ENCODE measurements at regions not wholly inside any gene's neighbourhood (a gene's known extent, or its start where the extent isn't known, plus 50 kb on each side); places are given as distances from the start of the nearest gene placed in this dataset.
"Not testable (repeated sequence)": the region's sequence is repeated elsewhere in the genome, so short reads cannot be mapped to it uniquely, and the experiment has no call there.

DNA sequence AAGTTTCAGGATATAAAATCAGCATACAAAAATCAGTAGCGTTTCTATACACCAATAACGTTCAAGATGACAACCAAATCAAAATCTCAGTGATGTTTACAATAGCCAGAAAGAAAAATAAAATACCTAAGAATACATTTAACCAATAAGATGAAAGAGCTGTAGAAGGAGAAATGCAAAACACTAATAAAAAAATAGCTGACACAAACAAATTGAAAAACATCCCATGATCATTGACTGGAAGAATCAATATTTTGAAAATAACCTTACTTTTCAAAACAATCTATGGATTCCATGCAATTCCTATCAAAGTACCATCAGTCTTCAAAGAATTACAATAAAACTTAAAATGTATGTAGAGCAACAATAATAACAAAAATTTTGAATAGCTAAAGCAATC lies 1096.3 kb downstream of the FAT4 start:
- DNase-seq (ENCODE audit: low read depth in 2 of 2) = no peak

DNA sequence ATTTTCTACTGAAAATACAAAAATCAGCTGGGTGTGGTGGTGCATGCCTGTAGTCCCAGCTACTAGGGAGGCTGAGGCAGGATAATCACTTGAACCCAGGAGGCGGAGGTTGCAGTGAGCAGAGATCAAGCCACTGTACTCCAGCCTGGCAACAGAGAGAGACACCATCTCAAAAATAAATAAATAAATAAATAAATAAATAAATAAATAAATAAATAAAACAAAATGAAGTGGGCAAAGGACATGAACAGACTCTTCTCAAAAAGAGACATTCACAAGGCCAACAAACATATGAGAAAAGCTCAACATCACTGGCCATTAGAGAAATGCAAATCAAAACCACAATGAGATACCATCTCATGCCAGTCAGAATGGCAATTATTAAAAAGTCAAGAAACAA lies 1097.6 kb downstream of the FAT4 start:
- not testable (repeated sequence) for DNase-seq (ENCODE audit: low read depth in 2 of 2)

DNA sequence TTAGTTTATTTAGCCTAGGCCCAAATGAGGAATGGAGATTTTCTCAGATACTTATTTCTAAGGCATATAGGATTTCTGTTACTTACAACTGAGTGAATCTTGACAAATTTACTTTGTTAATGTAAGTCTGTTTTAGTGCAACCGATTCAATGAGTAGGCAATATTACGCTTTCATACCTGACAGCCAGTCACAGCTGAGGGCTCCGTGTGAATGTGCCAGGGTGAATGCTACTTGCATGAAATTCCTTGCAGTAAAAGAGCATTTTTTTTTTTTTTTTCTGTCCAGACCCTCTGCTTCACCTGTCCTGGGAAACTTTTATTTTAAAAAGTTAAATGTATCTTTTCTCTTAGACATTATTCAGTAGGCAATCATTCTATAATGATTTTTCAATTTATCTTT lies 1100.0 kb downstream of the FAT4 start:
- DNase-seq (ENCODE audit: low read depth in 2 of 2) = no peak

DNA sequence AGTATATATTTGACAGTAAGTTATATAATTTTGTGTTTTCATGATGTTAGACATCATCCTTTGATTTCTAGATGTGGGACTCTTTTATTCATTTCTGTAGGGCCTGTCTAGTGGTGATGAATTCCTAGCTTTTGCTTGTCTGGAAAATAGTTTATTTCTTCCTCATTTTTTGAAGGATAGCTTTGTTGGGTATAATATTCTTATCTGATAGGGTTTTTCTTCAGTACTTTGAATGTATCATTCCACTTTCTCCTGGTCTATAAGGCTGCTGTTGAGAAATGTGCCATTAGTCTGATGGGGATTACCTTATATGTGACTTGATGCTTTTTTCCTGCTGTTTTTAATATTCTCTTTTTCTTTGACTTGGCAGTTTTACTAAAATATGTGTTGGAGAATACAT lies 1104.5 kb downstream of the FAT4 start:
- no peak for DNase-seq (ENCODE audit: low read depth in 2 of 2)

GRCh38 chr4:126427853-126428252 lies 1113.1 kb downstream of the FAT4 start:
- DNase-seq (ENCODE audit: low read depth in 2 of 2) = no peak

GRCh38 chr4:126431049-126431448 lies 1116.3 kb downstream of the FAT4 start:
- no peak for DNase-seq (ENCODE audit: low read depth in 2 of 2)

DNA sequence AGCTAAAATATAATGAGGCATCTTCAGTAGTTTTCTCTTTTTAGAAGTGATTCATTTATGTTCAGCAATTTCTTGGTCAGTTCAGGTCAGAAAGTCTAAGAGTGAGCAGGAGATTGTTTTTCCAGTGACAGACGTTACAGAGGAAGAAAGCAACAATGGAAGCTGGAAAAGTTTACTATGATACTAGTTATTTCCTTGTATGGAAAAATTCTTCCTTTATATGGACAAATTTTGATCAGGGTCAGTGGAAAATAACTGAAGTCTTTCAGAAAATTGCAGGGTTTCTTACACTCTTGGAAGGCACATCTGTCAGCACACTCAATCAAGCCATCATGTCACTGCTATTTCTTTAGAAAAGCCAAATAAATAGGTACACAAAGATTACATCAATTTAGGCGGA lies 1120.7 kb downstream of the FAT4 start:
- DNase-seq (ENCODE audit: low read depth in 2 of 2) = peak in 1 of 2 donors; percentile 49

DNA sequence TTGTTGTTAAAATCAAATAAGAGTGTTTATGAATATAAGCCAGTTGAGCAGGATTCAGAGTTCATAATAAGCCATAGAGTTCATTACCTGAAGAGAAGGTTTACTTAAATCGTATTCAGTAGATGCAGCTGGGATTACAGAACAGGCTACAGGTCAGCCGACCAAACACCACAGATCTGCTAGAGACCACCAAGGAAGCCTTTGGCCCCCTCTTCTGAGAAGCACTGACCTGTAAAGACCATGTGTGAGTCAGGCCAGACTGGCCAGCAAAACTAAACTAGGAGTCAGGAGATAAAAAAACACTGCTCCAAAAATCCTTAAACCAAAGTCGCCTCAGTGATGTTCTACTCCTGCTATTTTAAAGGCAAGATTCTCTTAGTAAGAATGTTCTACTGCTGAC lies 1125.5 kb downstream of the FAT4 start:
- no peak for DNase-seq (ENCODE audit: low read depth in 2 of 2)

DNA sequence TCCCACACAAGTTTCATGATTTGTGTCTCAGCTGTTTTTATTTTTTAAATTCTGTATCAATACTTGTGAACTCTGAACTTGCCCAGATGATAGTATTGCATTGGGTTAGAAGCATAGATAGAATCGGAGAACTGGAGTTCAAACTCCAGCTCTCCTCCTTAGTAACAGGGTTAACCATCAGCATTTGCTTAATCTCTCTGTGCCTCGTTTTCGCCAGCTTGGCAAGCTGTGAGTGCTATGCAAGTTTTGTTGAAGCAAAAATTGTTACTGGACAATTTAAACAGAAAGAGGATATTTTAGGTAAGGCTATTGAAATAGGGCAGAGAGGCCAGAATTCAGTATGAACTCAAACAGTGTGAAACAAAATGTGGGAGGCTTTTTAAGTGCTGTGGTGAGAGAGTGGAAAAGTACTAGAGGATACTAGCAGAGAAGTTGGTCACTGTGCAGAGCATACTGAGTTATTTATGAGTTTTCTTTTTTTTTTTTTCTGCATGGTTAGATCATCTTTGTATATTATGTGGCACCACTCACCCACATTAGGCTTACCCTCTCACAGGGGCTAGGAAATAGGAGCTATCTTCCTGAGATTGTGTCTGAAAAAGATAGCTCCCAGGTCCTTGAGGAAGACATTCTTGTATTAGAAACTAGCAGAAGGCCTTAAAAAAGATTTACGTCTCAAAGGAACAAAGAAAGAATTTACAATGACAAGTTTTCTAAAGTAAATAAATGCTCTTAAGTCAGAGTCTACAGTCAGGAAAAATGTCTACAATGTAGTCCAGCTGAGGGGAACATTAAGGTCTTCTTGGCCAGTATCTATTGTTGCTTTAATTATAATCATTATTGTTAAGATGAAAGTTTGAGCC lies 1126.6 kb downstream of the FAT4 start:
- DNase-seq (ENCODE audit: low read depth in 2 of 2) = no peak

- no peak for DNase-seq (ENCODE audit: low read depth in 2 of 2)
Measured at GRCh38 chr4:126445596-126445995, 1130.8 kb downstream of the FAT4 start.

DNA sequence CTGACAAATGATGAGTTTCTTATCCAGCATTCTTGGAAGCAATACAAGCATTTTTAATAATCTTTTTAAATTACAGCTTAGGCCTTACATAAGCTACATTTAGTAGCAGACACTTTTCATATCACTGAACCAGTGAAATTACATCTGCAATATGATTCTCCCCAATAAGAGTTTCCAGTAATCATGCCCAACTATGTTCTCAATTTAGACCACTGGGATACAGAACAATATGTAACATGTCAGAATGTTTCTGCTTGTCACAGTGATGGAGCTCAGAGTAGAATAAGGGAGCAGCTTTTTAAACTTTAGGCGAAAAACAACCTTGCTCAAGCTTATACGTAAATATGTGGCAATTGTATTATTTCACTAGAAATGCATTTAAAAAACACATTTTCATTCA lies 1132.2 kb downstream of the FAT4 start:
- DNase-seq (ENCODE audit: low read depth in 2 of 2) = no peak

GRCh38 chr4:126448086-126448845 lies 1133.5 kb downstream of the FAT4 start:
- no peak for DNase-seq (ENCODE audit: low read depth in 2 of 2)

- DNase-seq (ENCODE audit: low read depth in 2 of 2) = no peak
Measured at GRCh38 chr4:126451237-126451873, 1136.6 kb downstream of the FAT4 start.

DNA sequence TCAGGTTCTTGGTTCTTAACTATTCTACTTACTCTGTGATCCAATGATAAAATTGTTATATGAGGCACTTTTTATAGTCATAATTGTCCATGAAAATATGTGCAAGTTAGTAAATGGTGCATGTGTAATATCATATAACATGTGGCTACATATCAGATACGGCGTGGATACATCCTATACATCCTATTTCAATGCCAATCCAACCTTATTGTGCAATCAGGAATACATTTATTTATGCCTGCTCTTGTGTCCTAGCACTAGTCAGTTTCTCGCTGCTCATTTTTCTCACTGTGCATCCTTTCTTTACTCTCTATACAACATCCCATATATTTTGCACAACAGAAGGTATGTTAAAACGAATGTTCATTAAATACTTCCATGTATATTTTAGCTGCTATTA lies 1141.1 kb downstream of the FAT4 start:
- no peak for DNase-seq (ENCODE audit: low read depth in 2 of 2)

GRCh38 chr4:126458993-126459392 lies 1144.2 kb downstream of the FAT4 start:
- no peak for DNase-seq (ENCODE audit: low read depth in 2 of 2)

GRCh38 chr4:126465341-126465740 lies 1150.6 kb downstream of the FAT4 start:
- DNase-seq (ENCODE audit: low read depth in 2 of 2) = no peak

DNA sequence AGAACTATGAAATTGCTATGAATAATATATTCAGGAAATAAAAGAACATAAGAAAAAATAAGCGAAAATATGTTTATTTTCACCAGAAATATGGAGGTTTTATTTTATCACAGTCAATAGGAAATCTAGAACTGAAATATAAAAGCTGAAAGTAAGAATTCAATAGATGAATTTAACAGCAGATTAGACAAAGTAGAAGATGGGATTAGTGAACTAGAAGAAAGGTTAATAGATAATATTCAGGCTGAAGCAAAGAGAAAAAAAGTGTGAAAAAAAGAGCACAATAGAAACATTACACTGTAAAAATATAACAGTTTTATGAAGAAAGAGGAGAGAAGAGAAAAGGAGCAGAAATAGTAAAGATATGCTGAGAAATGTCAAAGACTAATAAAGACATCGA lies 1152.1 kb downstream of the FAT4 start:
- no peak for DNase-seq (ENCODE audit: low read depth in 2 of 2)

DNA sequence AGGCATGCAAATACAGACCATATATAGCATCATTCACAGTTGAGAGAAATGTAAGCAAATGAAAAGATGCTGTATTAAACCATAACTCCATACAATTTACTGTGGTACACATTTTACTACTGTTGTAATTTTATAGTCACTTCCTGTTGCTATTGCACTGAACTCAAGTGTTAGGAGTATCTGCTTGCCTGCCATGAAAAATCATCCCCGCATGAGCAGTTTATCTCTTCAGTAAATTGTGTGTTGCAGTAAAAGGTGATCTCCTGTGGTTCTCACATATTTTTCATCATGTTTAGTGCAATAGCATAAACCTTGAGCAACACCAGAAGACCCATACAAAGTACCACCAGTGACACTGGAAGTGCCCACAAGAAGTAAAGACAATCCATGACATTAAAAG lies 1153.4 kb downstream of the FAT4 start:
- no peak for DNase-seq (ENCODE audit: low read depth in 2 of 2)

- DNase-seq (ENCODE audit: low read depth in 2 of 2) = peak in 1 of 2 donors; percentile 62
Measured at GRCh38 chr4:126470862-126471261, 1156.1 kb downstream of the FAT4 start.

- no peak for DNase-seq (ENCODE audit: low read depth in 2 of 2)
Measured at GRCh38 chr4:126475730-126476129, 1157.0 kb upstream of the INTU start.

DNA sequence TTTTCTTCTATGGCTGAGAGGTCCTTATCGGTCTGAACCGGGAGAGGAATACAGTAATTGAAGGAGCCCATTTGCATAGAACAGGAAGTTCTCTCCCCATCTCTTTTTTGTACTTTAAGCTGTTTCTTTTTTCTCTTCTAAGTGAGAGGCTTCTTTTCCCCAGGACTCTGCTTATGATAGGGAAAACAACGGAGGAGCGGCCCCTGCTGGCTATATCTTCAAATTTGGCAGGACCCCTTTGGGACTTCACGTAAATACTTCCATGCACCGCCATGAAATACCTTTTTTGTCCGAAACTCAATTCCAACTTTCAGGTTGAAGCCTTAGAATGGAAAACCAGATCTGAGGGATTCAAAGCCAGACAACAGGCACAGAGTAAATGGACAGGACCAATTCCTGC lies 1153.0 kb upstream of the INTU start:
- no peak for DNase-seq (ENCODE audit: low read depth in 2 of 2)

DNA sequence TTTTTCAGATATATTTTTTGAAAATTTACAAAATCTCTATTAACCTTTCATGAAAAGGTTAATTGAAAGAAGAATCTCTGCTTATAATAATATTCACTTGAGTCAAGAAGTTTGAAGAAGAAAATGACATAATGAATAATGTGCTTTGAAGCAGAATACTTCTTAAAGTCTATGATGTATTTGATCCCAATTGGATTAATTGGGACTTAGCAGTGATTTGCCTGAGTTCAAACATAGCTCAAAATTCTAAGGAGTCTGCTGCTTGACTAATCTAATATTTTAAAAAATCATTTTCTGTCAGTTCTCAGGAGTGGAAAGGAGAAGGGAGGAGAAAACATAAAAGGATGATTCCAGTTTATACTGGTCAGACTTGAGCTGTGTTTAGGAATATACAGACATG lies 1150.4 kb upstream of the INTU start:
- no peak for DNase-seq (ENCODE audit: low read depth in 2 of 2)

Measured in dermis microvascular lymphatic vessel endothelial cell (primary cell).